ENCODE measurements at regions not wholly inside any gene's neighbourhood (a gene's known extent, or its start where the extent isn't known, plus 50 kb on each side); places are given as distances from the start of the nearest gene placed in this dataset.

DNA sequence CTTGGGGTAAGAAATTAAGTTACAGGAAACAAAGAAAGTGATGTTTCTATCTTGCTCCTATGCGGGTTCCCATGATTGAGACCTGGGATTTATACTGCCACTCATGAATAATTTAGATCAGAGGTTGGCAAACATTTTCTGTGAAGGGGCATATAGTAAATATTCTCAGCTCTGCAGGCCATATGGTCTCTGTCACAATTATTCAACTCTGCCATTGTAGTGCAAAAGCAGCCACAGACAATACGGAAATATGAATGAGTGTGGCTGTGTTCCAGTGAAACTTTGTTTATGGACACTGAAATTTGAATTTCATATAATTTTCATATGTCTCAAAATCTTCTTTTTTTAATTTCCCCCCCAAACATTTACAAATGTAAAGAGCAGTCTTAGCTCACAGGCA, 127.2 kb downstream of the FOXD2 start:
- Histone ChIP-seq H3K4me1 (ENCODE audit: insufficient read depth, low read length) (peaks cover 8% of the 10 kb centered on the region; the same call in 1 of the 2 replicates), H4K8ac (replicated peaks; ENCODE audit: insufficient read length, low read depth, low read length) (no peak overlapping the region), H2BK15ac (ENCODE audit: low read depth, low read length) (no peak overlapping the region), H2BK20ac (ENCODE audit: low read depth, low read length, poor library complexity, severe bottlenecking) (no peak overlapping the region), H2AFZ (ENCODE audit: low read length) (no peak overlapping the region), H3K9ac (ENCODE audit: extremely low read depth, insufficient read length, low read length) (no peak overlapping the region), H4K20me1 (ENCODE audit: control insufficient read depth, insufficient read depth, insufficient read length) (no peaks in the 10 kb centered on the region), H4K5ac (ENCODE audit: insufficient read length, low read depth, low read length) (no peak overlapping the region), H3K23me2 (ENCODE audit: insufficient read length, low read depth, low read length, poor library complexity, severe bottlenecking) (no peaks in the 10 kb centered on the region), H2AK5ac (ENCODE audit: insufficient read length, low read length) (no peak overlapping the region), H3K79me2 (ENCODE audit: insufficient read depth, low read length) (no peaks in the 10 kb centered on the region), H2BK120ac (ENCODE audit: low read depth, low read length, poor library complexity, severe bottlenecking) (no peak overlapping the region), H2BK5ac (ENCODE audit: insufficient read length, low read length) (no peak overlapping the region), H3K79me1 (ENCODE audit: insufficient read depth, low read depth, low read length, poor library complexity, severe bottlenecking) (no peaks in the 10 kb centered on the region), H3T11ph (ENCODE audit: low read length) (no peak overlapping the region), H3K27me3 (ENCODE audit: insufficient read depth, low read length) (peaks cover 2% of the 10 kb centered on the region; the same call in 1 of the 2 replicates), H3K9me3 (ENCODE audit: control insufficient read depth, low read depth, low read length) (no peaks in the 10 kb centered on the region), H3K14ac (ENCODE audit: insufficient read depth, low read length) (no peak overlapping the region), H3K23ac (ENCODE audit: insufficient read length, low read depth, low read length) (no peak overlapping the region), H3K18ac (ENCODE audit: insufficient read length, low read depth, low read length) (no peak overlapping the region), H4K91ac (ENCODE audit: insufficient read length, low read depth, low read length) (no peak overlapping the region), H2BK12ac (ENCODE audit: insufficient read length, low read depth, low read length) (no peak overlapping the region), H3K27ac (ENCODE audit: insufficient read length, low read depth, low read length) (no peak overlapping the region), H3K4ac (ENCODE audit: low read depth, low read length) (no peak overlapping the region), H3K4me2 (ENCODE audit: insufficient read depth, insufficient read length, low read length) (peak overlapping the region; percentile 6), H3K56ac (ENCODE audit: insufficient read length, low read depth, low read length) (no peak overlapping the region)
- WGBS (ENCODE audit: extremely low coverage, insufficient read length, low lambda C conversion rate) = no CpG with 5 or more reads among the region's 2 CpGs
- Mint-ChIP-seq H3K27me3 (ENCODE audit: low read depth) (peaks cover 28% of the 10 kb centered on the region), H3K27ac (no peak overlapping the region; a peak in 1 of 7 replicates), H3K9me3 (no peaks in the 10 kb centered on the region), H3K4me1 (peaks cover 34 to 51% of the 10 kb centered on the region in 2 experiments), H3K4me3 (no peak overlapping the region), H3K36me3 (ENCODE audit: insufficient read depth in 1 of 3, low read depth in 3 of 3) (no peaks in the 10 kb centered on the region; a peak in 1 of 7 replicates)
- DNase-seq = no peak
- TF ChIP-seq CTCF (conservative IDR thresholded peaks at IDR 0.05) = no peak

Data from H9 (cell line).